Liver (tissue), 8 donors: ENCODE measurements at regions not wholly inside any gene's neighbourhood (a gene's known extent, or its start where the extent isn't known, plus 50 kb on each side); places are given as distances from the start of the nearest gene placed in this dataset.
A peak's percentile ranks its signal among the peaks of the same experiment; 100 is the strongest.

Experiments
- DNase-seq: peaks from one replicate; pipeline ENCODE4 v3.0.0-alpha.2; 2017; ENCODE audit warnings: low spot score
- H3K27ac ChIP-seq, 2 donors: one replicate each; pipeline ENCODE4 v1.7.0; 2013; ENCODE audit warnings: inconsistent platforms in 2 of 2, low read length in 2 of 2, control low read depth in 1 of 2, low read depth in 1 of 2, mild to moderate bottlenecking in 1 of 2
- H3K27me3 ChIP-seq, 4 donors: one replicate each; pipeline versions ENCODE4 v1.6.1 to v1.7.0; 2013; ENCODE audit warnings: low read length in 3 of 4, inconsistent platforms in 1 of 4, mild to moderate bottlenecking in 1 of 4, moderate library complexity in 1 of 4; ENCODE audit not compliant: control insufficient read depth in 4 of 4, insufficient read depth in 4 of 4
- H3K36me3 ChIP-seq, 4 donors: one replicate each; pipeline versions ENCODE4 v1.6.1 to v1.7.0; 2013; ENCODE audit warnings: low read length in 3 of 4, mild to moderate bottlenecking in 3 of 4, low read depth in 1 of 4, moderate library complexity in 1 of 4; ENCODE audit not compliant: control insufficient read depth in 4 of 4, insufficient read depth in 3 of 4
- H3K4me1 ChIP-seq, 4 donors: one replicate each; pipeline versions ENCODE4 v1.6.1 to v1.7.0; 2013; ENCODE audit warnings: low read length in 3 of 4, mild to moderate bottlenecking in 3 of 4, moderate library complexity in 1 of 4; ENCODE audit not compliant: control insufficient read depth in 4 of 4, insufficient read depth in 4 of 4
- H3K4me3 ChIP-seq, 3 donors: one replicate each; pipeline versions ENCODE4 v1.6.1 to v1.7.0; 2013; ENCODE audit warnings: low read length in 3 of 3, control low read depth in 1 of 3, low read depth in 1 of 3, mild to moderate bottlenecking in 1 of 3
- H3K9ac ChIP-seq, 2 donors: one replicate each; pipeline ENCODE4 v1.7.0; 2013; ENCODE audit warnings: low read length in 2 of 2, mild to moderate bottlenecking in 2 of 2, moderate library complexity in 2 of 2, control low read depth in 1 of 2, low read depth in 1 of 2
- H3K9me3 ChIP-seq, 4 donors: one replicate each; pipeline versions ENCODE4 v1.6.1 to v1.7.0; 2013; ENCODE audit warnings: low read length in 3 of 4; ENCODE audit not compliant: control insufficient read depth in 4 of 4
- CTCF ChIP-seq: fragments of 150-350 bp; IDR thresholded peaks from 2 replicates; pipeline ENCODE4 v1.5.1; 2017; ENCODE audit warnings: improper control_type of control experiment, low read depth, low read length; ENCODE audit not compliant: missing input control
- EGR1 ChIP-seq, 2 donors: IDR thresholded peaks; 2 replicates each; pipeline ENCODE4 v1.6.1; 2016 to 2018; ENCODE audit warnings: antibody characterized with exemption in 2 of 2, low read depth in 2 of 2
- FOXA1 ChIP-seq: IDR thresholded peaks from 2 replicates; pipeline ENCODE4 v1.6.1; 2016; ENCODE audit warnings: antibody characterized with exemption
- FOXA2 ChIP-seq: IDR thresholded peaks from 2 replicates; pipeline ENCODE4 v1.6.1; 2016; ENCODE audit warnings: antibody characterized with exemption
- GABPA ChIP-seq, 2 donors: IDR thresholded peaks in 1 of 2; conservative IDR thresholded peaks in 1 of 2; 2 replicates each; pipeline ENCODE4 v1.6.1; 2016; ENCODE audit warnings: antibody characterized with exemption in 2 of 2, mild to moderate bottlenecking in 1 of 2, moderate library complexity in 1 of 2
- HNF4A ChIP-seq, 2 donors: conservative IDR thresholded peaks; 2 replicates each; pipeline ENCODE4 v1.6.1; 2016; ENCODE audit warnings: antibody characterized with exemption in 2 of 2, mild to moderate bottlenecking in 2 of 2
- HNF4G ChIP-seq: IDR thresholded peaks from 2 replicates; pipeline ENCODE4 v1.6.1; 2016; ENCODE audit warnings: antibody characterized with exemption
- JUND ChIP-seq, 2 donors: IDR thresholded peaks; 2 replicates each; pipeline ENCODE4 v1.6.1; 2016; ENCODE audit warnings: antibody characterized with exemption in 2 of 2
- MAX ChIP-seq: IDR thresholded peaks from 2 replicates; pipeline ENCODE4 v1.6.1; 2016; ENCODE audit warnings: antibody characterized with exemption
- NR2F2 ChIP-seq: IDR thresholded peaks from 2 replicates; pipeline ENCODE4 v1.6.1; 2016; ENCODE audit warnings: antibody characterized with exemption
- RAD21 ChIP-seq, 2 donors: IDR thresholded peaks; 2 replicates each; pipeline ENCODE4 v1.6.1; 2016; ENCODE audit warnings: antibody characterized with exemption in 2 of 2, mild to moderate bottlenecking in 2 of 2
- REST ChIP-seq: IDR thresholded peaks from 2 replicates; pipeline ENCODE4 v1.6.1; 2016; ENCODE audit warnings: antibody characterized with exemption, mild to moderate bottlenecking
- RXRA ChIP-seq, 2 donors: IDR thresholded peaks; 2 replicates each; pipeline ENCODE4 v1.6.1; 2017 to 2018; ENCODE audit warnings: antibody characterized with exemption in 2 of 2, mild to moderate bottlenecking in 1 of 2
- SP1 ChIP-seq: IDR thresholded peaks from 2 replicates; pipeline ENCODE4 v1.6.1; 2018; ENCODE audit warnings: antibody characterized with exemption, mild to moderate bottlenecking
- TAF1 ChIP-seq: conservative IDR thresholded peaks from 2 replicates; pipeline ENCODE4 v1.6.1; 2016; ENCODE audit warnings: antibody characterized with exemption, mild to moderate bottlenecking
- YY1 ChIP-seq: IDR thresholded peaks from 2 replicates; pipeline ENCODE4 v1.6.1; 2016; ENCODE audit warnings: antibody characterized with exemption, mild to moderate bottlenecking
- ZBTB33 ChIP-seq: IDR thresholded peaks from 2 replicates; pipeline ENCODE4 v1.6.1; 2016; ENCODE audit warnings: antibody characterized with exemption
- WGBS: extraction: QIAGEN DNeasy Blood & Tissue Kit; methylation state at CpG from one replicate; pipeline ENCODE4 v1.1.7; 2013; 5-methylcytosine and 5-hydroxymethylcytosine counted together
- TF ChIP-seq, protein P1 (sequence below): IDR thresholded peaks from 2 replicates; pipeline ENCODE4 v1.6.1; 2016; ENCODE audit warnings: antibody characterized with exemption
- donor health status: healthy.
- donor health status: healthy.
- donor health status: healthy.
- donor health status: healthy.
- donor health status: healthy.

GRCh38 chr12:123069436-123070266, 81.2 kb downstream of the PITPNM2 start:
- Histone ChIP-seq H3K27me3 (no peaks in the 10 kb centered on the region), H3K9ac (no peak overlapping the region), H3K4me3 (no peak overlapping the region), H3K36me3 (no peaks in the 10 kb centered on the region), H3K9me3 (no peaks in the 10 kb centered on the region), H3K27ac (peak overlapping the region; percentile 73 to 80), H3K4me1 (peaks cover 33 to 83% (median 64%) of the 10 kb centered on the region in 4 donors)
- DNase-seq = no peak
- TF ChIP-seq RAD21 (IDR thresholded peaks at IDR 0.05) (peak; percentile 42 to 43), FOXA1 (no peak), EGR1 (IDR thresholded peaks at IDR 0.05; ENCODE audit: low read depth in 2 of 2) (peak in 1 of 2 donors; percentile 61), YY1 (peak; percentile 29), NR2F2 (peak; percentile 73), ZBTB33 (peak; percentile 77), HNF4A (conservative IDR thresholded peaks at IDR 0.05) (peak; percentile 94 to 98), MAX (peak; percentile 49), FOXA2 (no peak), TAF1 (no peak), CTCF (no peak), HNF4G (peak; percentile 89), RXRA (IDR thresholded peaks at IDR 0.05) (peak; percentile 86 to 93), GABPA (IDR thresholded peaks at IDR 0.05 in 1 of 2, conservative IDR thresholded peaks at IDR 0.05 in 1 of 2) (no peak), JUND (IDR thresholded peaks at IDR 0.05) (peak; percentile 53 to 66), SP1 (peak; percentile 92), REST (peak; percentile 13)
- TF ChIP-seq, protein P1, sequence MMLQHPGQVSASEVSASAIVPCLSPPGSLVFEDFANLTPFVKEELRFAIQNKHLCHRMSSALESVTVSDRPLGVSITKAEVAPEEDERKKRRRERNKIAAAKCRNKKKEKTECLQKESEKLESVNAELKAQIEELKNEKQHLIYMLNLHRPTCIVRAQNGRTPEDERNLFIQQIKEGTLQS = peak; percentile 83
- 33% methylated on average over 12 of the region's 12 CpGs for WGBS
